ENCODE measurements at regions not wholly inside any gene's neighbourhood (a gene's known extent, or its start where the extent isn't known, plus 50 kb on each side); places are given as distances from the start of the nearest gene placed in this dataset.

- H3K36me3 ChIP-seq, result no peaks in the 10 kb centered on the region
Measured at GRCh38 chr14:71716041-71716772, 216.0 kb upstream of the RGS6 start.

DNA sequence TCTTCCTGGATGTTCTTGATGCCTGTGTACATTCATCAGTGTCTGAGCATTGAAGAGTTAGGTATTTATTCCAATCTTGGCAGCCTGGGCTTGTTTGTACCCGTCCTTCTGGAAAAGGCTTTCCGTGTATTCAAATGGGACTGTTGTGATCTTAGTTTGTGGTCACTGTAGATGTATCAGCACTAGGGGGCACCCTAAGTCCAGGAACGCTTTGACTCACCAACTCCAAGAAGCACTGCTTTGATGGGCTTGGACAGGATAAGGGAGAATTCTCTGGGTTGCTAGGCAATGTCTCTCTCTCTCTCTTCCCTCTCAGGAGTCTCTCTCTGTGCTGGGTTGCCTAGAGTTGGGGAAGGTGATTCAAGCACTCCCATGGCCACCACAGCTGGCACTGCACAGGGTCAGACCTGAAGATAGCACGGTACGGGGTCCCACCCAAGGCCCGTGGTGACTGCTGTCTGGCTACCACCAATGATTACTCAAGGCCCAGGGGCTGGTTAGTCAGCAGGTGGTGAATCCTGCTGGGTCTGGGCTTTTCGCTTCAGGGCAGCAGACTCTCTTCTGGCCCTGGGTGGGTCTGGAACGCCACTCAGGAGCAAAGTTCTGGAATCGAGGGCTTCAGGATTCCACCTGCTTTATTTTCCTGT is 211.1 kb upstream of the RGS6 start:
- TF ChIP-seq POLR2A (IDR thresholded peaks at IDR 0.05), result no peak
- TF ChIP-seq, protein P1, sequence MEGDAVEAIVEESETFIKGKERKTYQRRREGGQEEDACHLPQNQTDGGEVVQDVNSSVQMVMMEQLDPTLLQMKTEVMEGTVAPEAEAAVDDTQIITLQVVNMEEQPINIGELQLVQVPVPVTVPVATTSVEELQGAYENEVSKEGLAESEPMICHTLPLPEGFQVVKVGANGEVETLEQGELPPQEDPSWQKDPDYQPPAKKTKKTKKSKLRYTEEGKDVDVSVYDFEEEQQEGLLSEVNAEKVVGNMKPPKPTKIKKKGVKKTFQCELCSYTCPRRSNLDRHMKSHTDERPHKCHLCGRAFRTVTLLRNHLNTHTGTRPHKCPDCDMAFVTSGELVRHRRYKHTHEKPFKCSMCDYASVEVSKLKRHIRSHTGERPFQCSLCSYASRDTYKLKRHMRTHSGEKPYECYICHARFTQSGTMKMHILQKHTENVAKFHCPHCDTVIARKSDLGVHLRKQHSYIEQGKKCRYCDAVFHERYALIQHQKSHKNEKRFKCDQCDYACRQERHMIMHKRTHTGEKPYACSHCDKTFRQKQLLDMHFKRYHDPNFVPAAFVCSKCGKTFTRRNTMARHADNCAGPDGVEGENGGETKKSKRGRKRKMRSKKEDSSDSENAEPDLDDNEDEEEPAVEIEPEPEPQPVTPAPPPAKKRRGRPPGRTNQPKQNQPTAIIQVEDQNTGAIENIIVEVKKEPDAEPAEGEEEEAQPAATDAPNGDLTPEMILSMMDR (IDR thresholded peaks at IDR 0.05), result peak in 5 of 6 experiments; percentile 8 to 61 (median 49)

More at GRCh38 chr14:71716041-71716772, 216.0 kb upstream of the RGS6 start:
- H3K4me3 ChIP-seq (replicated peaks in 1 of 3), result no peak overlapping the region
- H3K27ac ChIP-seq, result no peak overlapping the region
- DNase-seq, result no peak
- no peaks in the 10 kb centered on the region for H3K9me3 ChIP-seq
- H3K4me1 ChIP-seq, result peaks cover 5 to 7% of the 10 kb centered on the region in 2 donors
- 94 to 96% methylated on average over 6 of the region's 6 CpGs for whole genome bisulfite sequencing, 2 donors
- TF ChIP-seq, protein P1 (IDR thresholded peaks at IDR 0.05), result no peak
- TF ChIP-seq POLR2A (IDR thresholded peaks at IDR 0.05), result no peak
- intact Hi-C loops (cut with DNase I), result no loop called here
- H3K27me3 ChIP-seq, result no peaks in the 10 kb centered on the region

GRCh38 chr14:71721791-71722190 is 210.4 kb upstream of the RGS6 start:
- Histone ChIP-seq H3K36me3 (peaks cover 5 to 9% of the 10 kb centered on the region in 2 donors), H3K4me1 (peaks cover 0 to 6% of the 10 kb centered on the region in 2 donors), H3K4me3 (replicated peaks in 1 of 3) (no peak overlapping the region), H3K27ac (no peak overlapping the region), H3K27me3 (no peaks in the 10 kb centered on the region), H3K9me3 (no peaks in the 10 kb centered on the region)
- DNase-seq, result no peak
- WGBS, 2 donors, result 76 to 78% methylated on average over 3 of the region's 3 CpGs
- no peak for TF ChIP-seq POLR2A (IDR thresholded peaks at IDR 0.05)
- TF ChIP-seq, protein P1 (IDR thresholded peaks at IDR 0.05), result no peak
- intact Hi-C loops (cut with DNase I), result loop anchor here (5.0 kb wide), 1 partner anchor 136 kb away; no protein-coding TSS in a partner anchor

More for the DNA sequence above, 211.1 kb upstream of the RGS6 start:
- peak; percentile 23 to 37 for DNase-seq
- no peaks in the 10 kb centered on the region for H3K27me3 ChIP-seq
- H3K36me3 ChIP-seq, result peaks cover 5 to 9% of the 10 kb centered on the region in 2 donors
- intact Hi-C loops (cut with DNase I), result loop anchor here (5.0 kb wide), 1 partner anchor 136 kb away; no protein-coding TSS in a partner anchor
- no peaks in the 10 kb centered on the region for H3K9me3 ChIP-seq
- no peak overlapping the region for H3K4me3 ChIP-seq (replicated peaks in 1 of 3)
- H3K27ac ChIP-seq, result no peak overlapping the region
- H3K4me1 ChIP-seq, result no peaks in the 10 kb centered on the region
- 90% methylated on average over 7 to 9 of the region's 9 CpGs for WGBS, 2 donors

GRCh38 chr14:71722885-71723284 is 209.3 kb upstream of the RGS6 start:
- DNase-seq, result no peak
- H3K4me1 ChIP-seq, result peaks cover 0 to 6% of the 10 kb centered on the region in 2 donors
- H3K9me3 ChIP-seq, result no peaks in the 10 kb centered on the region
- intact Hi-C loops (cut with DNase I), result loop anchor here (5.0 kb wide), 1 partner anchor 134 kb away; no protein-coding TSS in a partner anchor
- no peak overlapping the region for H3K4me3 ChIP-seq (replicated peaks in 1 of 3)
- no peak overlapping the region for H3K27ac ChIP-seq
- peaks cover 5 to 9% of the 10 kb centered on the region in 2 donors for H3K36me3 ChIP-seq
- no peaks in the 10 kb centered on the region for H3K27me3 ChIP-seq
- TF ChIP-seq POLR2A (IDR thresholded peaks at IDR 0.05), result no peak
- TF ChIP-seq, protein P1 (IDR thresholded peaks at IDR 0.05), result no peak
- 96% methylated on average over 6 of the region's 6 CpGs for WGBS, 2 donors
